Esophagus (tissue), 2 donors: ENCODE measurements at regions not wholly inside any gene's neighbourhood (a gene's known extent, or its start where the extent isn't known, plus 50 kb on each side); places are given as distances from the start of the nearest gene placed in this dataset.
A peak's percentile ranks its signal among the peaks of the same experiment; 100 is the strongest.

ENCODE experiments used
- H3K27ac ChIP-seq, 2 donors: one replicate each; pipeline ENCODE4 v1.5.1; 2013; ENCODE audit warnings: low read depth in 2 of 2, mild to moderate bottlenecking in 2 of 2, inconsistent platforms in 1 of 2, low read length in 1 of 2, moderate library complexity in 1 of 2
- H3K27me3 ChIP-seq, 2 donors: one replicate each; pipeline ENCODE4 v1.6.1; 2013; ENCODE audit warnings: low read length in 2 of 2, control low read depth in 1 of 2, mild to moderate bottlenecking in 1 of 2; ENCODE audit not compliant: insufficient read depth in 2 of 2, control insufficient read depth in 1 of 2
- H3K36me3 ChIP-seq, 2 donors: one replicate each; pipeline ENCODE4 v1.6.1; 2013; ENCODE audit warnings: low read length in 1 of 2; ENCODE audit not compliant: control insufficient read depth in 2 of 2, insufficient read depth in 2 of 2
- H3K4me1 ChIP-seq, 2 donors: one replicate each; pipeline ENCODE4 v1.6.1; 2013; ENCODE audit warnings: low read length in 1 of 2; ENCODE audit not compliant: control insufficient read depth in 2 of 2, insufficient read depth in 2 of 2
- H3K4me3 ChIP-seq, 2 donors: one replicate each; pipeline ENCODE4 v1.5.1; 2013; ENCODE audit warnings: low read length in 2 of 2, mild to moderate bottlenecking in 2 of 2, low read depth in 1 of 2, moderate library complexity in 1 of 2
- H3K9me3 ChIP-seq, 2 donors: one replicate each; pipeline ENCODE4 v1.6.1; 2013; ENCODE audit warnings: mild to moderate bottlenecking in 2 of 2, low read depth in 1 of 2, low read length in 1 of 2, moderate library complexity in 1 of 2; ENCODE audit not compliant: control insufficient read depth in 2 of 2, insufficient read depth in 1 of 2
- WGBS, 2 donors: extraction: QIAGEN DNeasy Blood & Tissue Kit; methylation state at CpG; one replicate each; pipeline ENCODE4 v1.1.7; 2013; 5-methylcytosine and 5-hydroxymethylcytosine counted together
- donor health status: healthy with polysubstance abuse.
- donor health status: Bipolar disorder and iron deficiency.

DNA sequence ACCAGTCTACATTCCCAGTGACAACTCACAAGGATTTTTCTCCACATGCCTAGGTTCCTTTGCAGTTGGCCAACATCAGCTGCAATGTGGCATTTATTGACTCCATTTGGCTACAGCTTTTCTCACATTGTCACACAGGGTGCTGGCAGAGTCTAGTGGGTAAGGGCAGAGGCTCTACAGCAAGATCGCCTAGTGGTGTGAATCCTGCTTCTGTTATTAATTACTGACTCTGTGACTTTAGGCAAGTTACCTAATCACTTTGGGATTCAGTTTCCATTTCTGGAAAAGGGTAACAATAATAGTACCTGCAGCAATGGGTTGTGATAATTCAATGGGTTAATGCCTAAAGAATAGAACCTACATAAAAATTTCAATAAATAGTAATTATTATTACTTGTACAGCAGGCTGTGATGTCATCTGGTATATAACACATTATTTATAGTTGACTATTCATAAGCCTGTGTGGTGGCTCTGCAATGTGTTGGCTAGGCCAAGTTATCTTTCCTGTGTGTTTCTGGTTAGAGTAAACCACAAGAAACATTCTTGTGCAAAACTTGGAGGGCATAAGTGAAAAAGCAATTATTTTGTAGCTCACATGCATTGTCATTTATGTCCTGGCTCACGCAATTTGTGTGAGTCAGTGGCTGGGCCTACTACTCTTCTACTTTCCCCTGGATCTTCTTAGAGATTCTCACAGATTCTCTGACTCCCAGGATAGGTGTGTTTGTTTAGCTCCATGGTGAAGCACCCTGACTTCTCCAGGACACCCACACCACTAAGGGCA is 59.5 kb downstream of the PTGS2 start:
- Histone ChIP-seq H3K36me3 (no peaks in the 10 kb centered on the region), H3K9me3 (no peaks in the 10 kb centered on the region), H3K27ac (no peak overlapping the region), H3K4me3 (no peak overlapping the region), H3K27me3 (no peaks in the 10 kb centered on the region), H3K4me1 (no peaks in the 10 kb centered on the region)
- WGBS, 2 donors = 62 to 80% methylated on average over 2 of the region's 2 CpGs

DNA sequence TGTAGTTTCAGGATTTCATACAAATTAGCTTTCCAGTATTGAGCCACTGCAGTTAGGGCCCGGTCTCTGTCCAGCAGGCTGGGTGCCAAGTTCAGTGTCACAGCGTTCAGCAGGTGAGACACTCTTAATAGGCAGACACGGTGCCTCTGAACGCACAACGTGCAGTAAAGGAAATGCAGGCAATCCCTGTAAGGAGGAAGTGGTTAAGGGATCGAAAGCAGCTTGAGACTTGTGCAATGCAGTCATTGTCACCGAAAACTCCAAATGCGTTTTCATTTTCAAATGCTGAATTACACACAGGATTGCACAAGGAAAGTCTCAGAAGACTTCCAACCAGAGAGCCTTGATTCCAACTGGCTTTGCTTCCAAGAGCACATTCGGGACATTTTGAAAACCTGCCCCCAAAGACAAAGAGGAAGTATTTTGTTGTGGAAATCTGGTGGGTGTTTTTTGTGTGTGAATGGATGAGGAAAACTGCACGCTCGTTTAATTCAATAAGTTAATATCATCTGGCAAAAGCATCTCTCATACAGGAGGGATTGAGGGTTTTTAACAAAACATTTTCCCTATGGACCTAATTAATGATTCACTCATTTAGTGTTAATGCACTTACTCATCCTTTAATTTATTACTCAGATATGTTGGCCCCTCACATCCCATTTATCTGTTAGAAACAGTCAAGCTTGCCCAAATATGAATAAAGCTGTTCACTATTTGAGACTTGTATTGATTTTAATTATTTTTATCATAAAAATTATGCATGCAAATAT is 61.6 kb downstream of the PTGS2 start:
- Histone ChIP-seq H3K4me1 (no peaks in the 10 kb centered on the region), H3K27ac (peak overlapping the region in 1 of 2 donors; percentile 30), H3K27me3 (no peaks in the 10 kb centered on the region), H3K9me3 (no peaks in the 10 kb centered on the region), H3K36me3 (no peaks in the 10 kb centered on the region), H3K4me3 (no peak overlapping the region)
- WGBS, 2 donors = 37 to 40% methylated on average over 11 of the region's 11 CpGs

DNA sequence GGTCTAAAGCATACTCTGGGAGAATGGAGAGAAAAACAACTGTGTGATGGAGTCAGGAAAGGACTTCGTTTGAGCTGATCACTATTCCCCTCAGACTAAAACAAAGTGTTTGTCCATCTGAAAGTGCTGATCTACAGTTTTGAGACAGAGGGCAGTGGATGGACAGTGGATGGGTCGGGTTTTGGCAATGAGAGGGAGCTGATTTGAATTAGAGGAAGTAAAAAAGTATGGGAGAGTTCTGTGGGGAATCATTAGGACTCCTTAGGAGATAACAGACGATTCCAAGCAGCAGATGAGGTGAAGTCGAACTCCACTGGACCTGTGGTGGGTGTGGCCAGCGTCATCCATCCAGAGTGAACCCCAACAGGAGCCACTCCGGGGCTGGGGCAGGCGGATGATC is 62.3 kb downstream of the PTGS2 start:
- peak overlapping the region in 1 of 2 donors; percentile 24 for H3K27ac ChIP-seq

DNA sequence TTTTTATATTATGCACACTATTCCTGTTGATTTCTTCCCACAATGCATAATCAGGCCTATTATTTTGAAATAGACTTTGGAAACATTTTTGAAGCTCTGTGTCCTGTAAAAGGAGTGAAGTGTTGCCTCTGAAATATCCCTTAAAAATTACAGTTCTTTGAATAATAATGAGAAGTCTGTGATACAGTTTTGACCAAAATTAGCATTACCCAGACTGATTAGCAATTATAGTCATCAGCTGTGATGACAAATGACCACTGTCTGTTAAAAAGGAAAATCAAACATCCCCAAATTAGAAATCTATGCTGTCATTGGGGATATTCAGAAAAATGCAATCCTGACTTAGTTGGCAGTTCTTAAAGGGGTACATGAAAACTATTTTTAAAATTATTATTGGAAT is 63.7 kb downstream of the PTGS2 start:
- Histone ChIP-seq H3K4me1 (no peaks in the 10 kb centered on the region), H3K4me3 (no peak overlapping the region), H3K36me3 (no peaks in the 10 kb centered on the region), H3K9me3 (no peaks in the 10 kb centered on the region), H3K27me3 (no peaks in the 10 kb centered on the region), H3K27ac (no peak overlapping the region)

More for the DNA sequence above, 62.3 kb downstream of the PTGS2 start:
- Histone ChIP-seq H3K36me3 (no peaks in the 10 kb centered on the region), H3K4me3 (no peak overlapping the region), H3K27me3 (no peaks in the 10 kb centered on the region), H3K4me1 (no peaks in the 10 kb centered on the region), H3K9me3 (no peaks in the 10 kb centered on the region)
- WGBS, 2 donors = 60 to 74% methylated on average over 7 of the region's 7 CpGs

DNA sequence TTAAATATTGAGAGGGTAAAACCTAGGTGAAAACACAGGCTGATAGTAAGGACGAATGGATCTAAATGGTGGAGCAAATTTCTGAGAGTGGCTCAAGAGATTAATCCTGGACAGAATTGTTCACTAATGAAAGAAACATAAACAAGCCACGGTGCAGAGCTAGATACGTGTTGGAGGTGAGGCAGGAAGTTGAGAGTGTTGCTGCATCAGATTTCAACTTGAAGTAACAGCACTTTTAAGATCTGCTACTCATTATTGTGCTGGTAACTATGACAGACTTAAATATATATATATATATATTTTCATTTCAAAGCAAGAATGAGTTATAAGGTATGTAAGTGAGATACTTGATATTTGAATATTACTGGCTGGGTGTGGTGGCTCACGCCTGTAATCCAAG is 64.9 kb downstream of the PTGS2 start:
- no peak overlapping the region for H3K27ac ChIP-seq

DNA sequence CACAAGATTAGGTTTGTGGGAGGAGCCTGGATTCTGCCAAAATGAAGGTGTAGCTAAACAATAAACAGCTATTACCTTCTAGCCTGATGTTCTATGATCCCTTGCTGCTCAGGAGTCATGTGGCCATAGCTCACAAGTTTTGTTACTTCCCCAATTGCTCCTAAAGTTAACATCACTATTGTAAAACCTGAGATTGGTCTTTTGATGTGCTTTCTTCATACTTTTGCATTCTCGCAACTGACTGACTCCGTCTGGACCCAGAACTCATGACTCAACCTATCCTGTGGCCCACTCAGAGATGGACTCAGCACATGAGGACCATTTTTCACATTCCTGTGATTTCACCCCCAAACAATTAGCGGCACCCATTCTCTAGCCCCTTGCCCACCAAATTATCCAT is 69.1 kb downstream of the PTGS2 start:
- no peak overlapping the region for H3K4me3 ChIP-seq
- H3K9me3 ChIP-seq = no peaks in the 10 kb centered on the region
- no peak overlapping the region for H3K27ac ChIP-seq
- no peaks in the 10 kb centered on the region for H3K27me3 ChIP-seq
- 96 to 99% methylated on average over 3 of the region's 3 CpGs for whole genome bisulfite sequencing, 2 donors
- no peaks in the 10 kb centered on the region for H3K4me1 ChIP-seq
- H3K36me3 ChIP-seq = no peaks in the 10 kb centered on the region

More for the DNA sequence above, 64.9 kb downstream of the PTGS2 start:
- H3K36me3 ChIP-seq = no peaks in the 10 kb centered on the region
- H3K4me1 ChIP-seq = no peaks in the 10 kb centered on the region
- 57 to 70% methylated on average over 4 of the region's 4 CpGs for WGBS, 2 donors
- H3K4me3 ChIP-seq = no peak overlapping the region
- no peaks in the 10 kb centered on the region for H3K27me3 ChIP-seq
- no peaks in the 10 kb centered on the region for H3K9me3 ChIP-seq

DNA sequence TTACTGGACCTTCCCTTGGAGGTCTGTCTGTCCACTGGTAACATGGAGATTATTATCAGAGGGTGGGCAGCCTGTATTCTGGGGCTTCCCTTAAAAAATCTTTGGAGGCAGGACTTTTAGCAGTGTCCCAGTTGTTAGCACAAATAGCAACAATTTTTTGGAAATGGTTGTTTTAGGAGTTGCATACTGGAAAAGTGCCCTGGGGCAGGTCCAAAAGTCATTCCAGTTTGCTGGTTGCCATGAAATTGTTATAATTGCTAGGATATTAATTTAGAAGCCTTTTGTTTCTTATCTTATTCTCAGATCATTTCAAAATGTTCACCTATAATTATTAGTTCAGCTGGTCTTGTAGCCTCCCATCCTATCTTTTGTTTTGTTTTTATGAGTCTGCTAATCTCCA is 71.0 kb downstream of the PTGS2 start:
- Histone ChIP-seq H3K27ac (no peak overlapping the region), H3K4me3 (no peak overlapping the region), H3K27me3 (no peaks in the 10 kb centered on the region), H3K4me1 (no peaks in the 10 kb centered on the region), H3K36me3 (no peaks in the 10 kb centered on the region), H3K9me3 (no peaks in the 10 kb centered on the region)

DNA sequence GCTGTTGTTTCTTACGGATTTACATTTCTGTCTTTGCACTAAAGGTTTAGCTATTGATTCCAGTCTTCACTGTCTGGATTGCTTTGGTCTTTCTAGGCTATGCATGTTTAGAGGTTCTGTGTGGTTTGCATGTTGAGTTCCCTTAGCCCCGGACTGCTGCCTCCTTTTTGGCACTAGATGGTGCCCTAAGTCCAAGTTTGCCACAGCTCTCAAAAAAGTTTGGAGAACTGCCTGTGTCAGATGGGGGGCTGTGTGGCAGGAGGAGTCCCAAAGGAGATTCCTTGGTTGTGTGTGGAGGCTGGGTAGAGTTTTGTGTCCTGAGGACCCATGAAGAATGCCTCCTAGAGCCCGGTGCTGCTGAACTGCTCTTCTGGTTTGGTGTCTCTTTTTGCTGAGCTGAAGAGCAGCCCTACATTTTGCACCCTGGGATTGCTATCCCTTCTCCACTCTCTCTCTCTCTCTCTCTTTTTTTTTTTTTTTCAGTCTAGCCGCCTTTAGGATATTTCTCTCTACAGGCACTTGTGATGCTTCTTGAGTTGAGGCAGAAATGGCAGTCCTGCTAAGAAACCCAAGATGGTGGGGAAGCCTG is 74.4 kb downstream of the PTGS2 start:
- no peak overlapping the region for H3K27ac ChIP-seq
- H3K4me1 ChIP-seq = no peaks in the 10 kb centered on the region
- H3K4me3 ChIP-seq = no peak overlapping the region
- WGBS, 2 donors = 49 to 52% methylated on average over 4 of the region's 4 CpGs
- no peaks in the 10 kb centered on the region for H3K9me3 ChIP-seq
- no peaks in the 10 kb centered on the region for H3K27me3 ChIP-seq
- no peaks in the 10 kb centered on the region for H3K36me3 ChIP-seq

DNA sequence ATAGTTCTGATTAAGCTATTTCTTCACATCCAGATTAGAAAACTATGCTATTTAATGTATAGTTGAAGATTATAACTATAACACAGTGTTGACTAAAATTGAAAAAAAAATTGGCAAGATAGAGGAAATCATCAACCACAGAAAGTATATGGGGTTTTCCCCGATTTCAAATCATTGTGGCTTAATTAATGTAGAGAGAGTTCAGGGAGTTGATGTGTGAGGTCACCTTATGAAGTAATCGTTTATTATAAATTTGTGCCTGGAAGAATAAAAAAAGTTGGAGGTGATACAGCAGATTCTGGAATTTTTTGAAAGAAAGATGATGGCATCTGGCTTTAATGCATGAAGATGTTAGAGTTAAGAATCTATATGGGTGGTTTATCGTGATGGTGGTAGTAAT is 84.3 kb downstream of the PTGS2 start:
- Histone ChIP-seq H3K36me3 (no peaks in the 10 kb centered on the region), H3K4me3 (no peak overlapping the region), H3K27ac (no peak overlapping the region), H3K27me3 (no peaks in the 10 kb centered on the region), H3K9me3 (no peaks in the 10 kb centered on the region), H3K4me1 (no peaks in the 10 kb centered on the region)
- WGBS, 2 donors = 52 to 55% methylated on average over 3 of the region's 3 CpGs
